GM18507 (cell line): ENCODE measurements at regions not wholly inside any gene's neighbourhood (a gene's known extent, or its start where the extent isn't known, plus 50 kb on each side); places are given as distances from the start of the nearest gene placed in this dataset.
"Not testable (repeated sequence)": the region's sequence is repeated elsewhere in the genome, so short reads cannot be mapped to it uniquely, and the experiment has no call there.

Source experiments
- DNase-seq: peaks from one replicate; pipeline ENCODE4 v3.0.0; 2011; ENCODE audit warnings: low read depth; ENCODE audit not compliant: insufficient read length; ENCODE audit errors: extremely low spot score
- FAIRE-seq: peaks from 2 replicates; lab custom pipeline; 2011; peaks lifted over from hg19 to GRCh38; lab: Jason Lieb, UNC

DNA sequence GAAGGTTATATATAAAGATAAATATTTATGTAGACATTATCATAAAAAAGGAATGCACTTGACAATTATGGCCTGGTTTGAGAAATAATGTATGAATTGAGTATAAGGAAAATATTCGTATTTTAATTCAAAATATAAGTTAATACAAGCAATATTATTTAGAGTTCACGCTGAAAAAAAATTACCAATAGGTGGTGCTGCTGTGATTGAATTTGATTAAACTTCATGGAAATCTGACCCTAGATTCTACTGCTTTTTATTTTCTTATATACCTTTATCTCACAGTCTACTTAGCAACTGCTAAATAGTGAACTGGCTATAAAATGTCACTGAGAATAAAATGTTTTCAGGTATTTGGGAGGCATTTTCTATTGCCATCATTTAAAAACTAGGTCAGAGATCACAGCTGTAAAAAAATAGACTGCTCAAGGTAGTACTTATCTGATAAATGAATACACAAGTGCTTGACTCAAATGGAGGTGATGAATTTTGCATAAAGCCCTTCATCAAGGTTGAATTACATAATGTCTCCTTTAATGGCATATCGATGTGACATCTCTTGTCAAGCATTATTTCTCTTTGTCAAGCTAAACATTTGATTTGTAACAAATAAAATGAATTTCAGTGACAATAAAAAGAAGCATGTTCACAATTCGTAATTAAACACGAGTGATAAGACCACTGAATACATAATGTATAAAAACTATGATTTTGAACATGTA is 1638.8 kb upstream of the PCDH7 start:
- no peak for DNase-seq

DNA sequence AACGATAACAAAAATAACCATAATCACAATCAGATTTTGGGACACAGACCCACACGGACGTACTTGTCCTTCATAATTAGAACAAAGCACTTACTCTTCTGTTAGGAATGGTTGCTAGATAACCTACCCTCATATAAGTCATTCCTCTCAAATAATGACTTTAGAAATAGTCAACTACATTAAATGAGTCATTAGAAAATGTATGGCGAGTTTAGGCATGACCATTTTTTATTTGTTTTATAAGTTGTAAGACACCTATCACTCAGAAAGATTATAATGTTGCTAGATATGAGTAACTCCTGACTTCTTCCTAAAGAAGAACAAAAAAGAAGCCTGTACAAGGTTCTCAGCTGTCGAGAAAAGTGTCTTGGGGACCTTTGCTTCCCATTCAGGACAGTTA is 1637.5 kb upstream of the PCDH7 start:
- DNase-seq (no peak), FAIRE-seq (no peak)

More for the DNA sequence above, 1638.8 kb upstream of the PCDH7 start:
- FAIRE-seq, result no peak

DNA sequence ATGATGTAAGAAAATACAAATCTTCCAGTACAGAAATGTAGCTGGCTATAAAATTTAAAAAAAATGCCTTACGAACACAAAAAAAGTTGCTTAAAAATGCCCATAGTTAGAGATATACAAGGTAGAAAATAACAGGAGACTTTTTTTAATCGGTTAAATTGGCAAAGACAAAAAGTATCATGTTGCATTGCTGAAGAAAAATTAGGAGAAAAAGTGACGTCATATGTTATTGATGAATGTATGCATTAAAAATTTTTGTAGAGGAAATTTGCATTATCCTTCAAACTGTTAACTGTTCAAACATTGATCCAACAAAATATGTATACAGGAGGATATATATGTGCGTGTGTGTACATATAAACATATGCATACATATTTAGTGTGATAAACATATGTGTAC is 1634.4 kb upstream of the PCDH7 start:
- DNase-seq, result no peak
- no peak for FAIRE-seq

DNA sequence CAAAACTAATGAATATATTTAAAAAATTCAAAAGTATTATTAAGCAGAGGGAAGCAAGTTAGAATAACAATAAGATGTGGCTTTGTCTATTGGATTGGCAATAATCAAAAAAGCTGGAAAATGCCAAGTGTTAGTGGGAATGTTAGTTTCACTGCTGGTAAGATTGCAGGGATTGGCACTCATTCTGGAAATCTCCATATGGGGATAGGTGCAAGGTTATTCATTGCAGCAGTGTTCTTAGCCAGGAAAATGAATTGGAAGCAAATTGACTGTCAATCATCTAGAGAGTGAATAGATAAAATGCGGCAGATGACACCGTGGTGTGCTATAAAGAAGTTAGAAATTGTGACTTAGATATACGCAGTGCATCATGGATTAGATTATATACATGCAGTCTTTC is 1615.5 kb upstream of the PCDH7 start:
- DNase-seq (no peak), FAIRE-seq (no peak)

DNA sequence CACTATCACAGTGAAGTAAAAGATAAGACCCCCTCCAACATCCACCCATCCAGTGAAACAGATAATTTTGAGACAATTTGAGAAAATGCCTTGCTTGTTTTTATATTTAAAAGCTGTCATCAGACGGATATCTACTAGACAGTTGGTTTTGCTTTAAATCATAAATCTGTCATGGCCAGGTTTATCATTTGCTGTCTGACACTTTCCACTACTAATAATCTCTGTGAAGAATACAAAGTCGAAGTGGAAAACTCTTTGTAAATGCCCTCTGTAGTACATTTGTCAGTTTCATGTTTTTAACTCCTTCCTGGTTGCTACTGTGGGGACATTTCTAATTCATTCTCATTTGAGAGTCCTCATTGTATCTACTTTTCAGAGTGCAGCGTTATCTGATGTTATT is 1606.2 kb upstream of the PCDH7 start:
- FAIRE-seq (no peak), DNase-seq (no peak)

DNA sequence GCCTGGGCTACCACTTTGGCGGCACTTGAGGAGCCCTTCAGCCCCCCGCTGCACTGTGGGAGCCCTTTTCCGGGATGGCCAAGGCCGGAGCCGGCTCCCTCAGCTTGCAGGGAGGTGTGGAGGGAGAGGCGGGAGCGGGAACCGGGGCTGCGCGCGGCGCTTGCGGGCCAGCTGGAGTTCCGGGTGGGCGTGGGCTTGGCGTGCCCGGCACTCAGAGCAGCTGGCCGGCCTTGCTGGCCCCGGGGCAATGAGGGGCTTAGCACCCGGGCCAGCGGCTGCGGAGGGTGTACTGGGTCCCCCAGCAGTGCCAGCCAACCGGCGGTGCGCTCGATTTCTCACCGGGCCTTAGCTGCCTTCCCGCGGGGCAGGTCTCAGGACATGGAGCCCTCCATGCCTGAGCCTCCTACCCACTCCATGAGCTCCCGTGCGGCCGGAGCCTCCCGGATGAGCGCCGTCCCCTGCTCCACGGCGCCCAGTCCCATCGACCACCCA is 1602.9 kb upstream of the PCDH7 start:
- not testable (repeated sequence) for FAIRE-seq

DNA sequence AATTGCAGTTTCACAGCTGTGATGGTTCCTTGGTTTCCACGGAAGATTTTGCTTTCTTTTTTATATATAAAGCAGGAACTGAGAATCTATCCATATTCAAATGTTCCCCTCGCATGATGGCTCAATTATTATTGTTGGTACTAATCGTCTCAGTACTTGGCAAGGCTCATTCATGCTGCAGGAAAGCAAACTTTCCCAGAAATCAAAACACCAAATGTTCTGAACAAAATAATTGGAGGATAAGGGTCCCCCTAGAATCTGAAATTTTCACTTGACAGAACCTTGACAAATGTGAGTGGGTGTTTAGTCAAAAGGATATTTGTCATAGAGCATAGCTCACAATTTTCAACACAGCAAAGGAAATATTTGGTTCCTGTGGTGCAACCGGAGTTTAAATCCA is 1598.6 kb upstream of the PCDH7 start:
- DNase-seq (no peak), FAIRE-seq (no peak)

More for the DNA sequence above, 1602.9 kb upstream of the PCDH7 start:
- not testable (repeated sequence) for DNase-seq

DNA sequence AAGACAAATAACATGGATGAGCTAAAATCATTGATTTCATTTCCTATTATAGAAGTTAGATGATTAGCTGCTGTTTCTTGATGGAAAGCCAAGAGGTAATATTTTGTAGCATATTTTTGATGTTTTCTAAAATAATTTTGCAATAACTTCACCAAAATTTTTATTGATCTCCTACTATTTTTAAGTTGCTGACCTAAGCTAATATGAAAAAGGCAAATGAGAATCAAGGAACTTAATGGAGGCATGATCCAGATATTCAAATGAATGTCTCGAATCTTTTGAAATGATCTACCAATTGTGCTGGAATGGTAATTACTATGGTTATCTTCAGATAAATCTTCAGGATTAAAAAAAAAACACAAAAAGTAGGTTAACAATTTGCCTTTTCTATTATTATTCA is 1591.4 kb upstream of the PCDH7 start:
- DNase-seq (no peak), FAIRE-seq (no peak)

DNA sequence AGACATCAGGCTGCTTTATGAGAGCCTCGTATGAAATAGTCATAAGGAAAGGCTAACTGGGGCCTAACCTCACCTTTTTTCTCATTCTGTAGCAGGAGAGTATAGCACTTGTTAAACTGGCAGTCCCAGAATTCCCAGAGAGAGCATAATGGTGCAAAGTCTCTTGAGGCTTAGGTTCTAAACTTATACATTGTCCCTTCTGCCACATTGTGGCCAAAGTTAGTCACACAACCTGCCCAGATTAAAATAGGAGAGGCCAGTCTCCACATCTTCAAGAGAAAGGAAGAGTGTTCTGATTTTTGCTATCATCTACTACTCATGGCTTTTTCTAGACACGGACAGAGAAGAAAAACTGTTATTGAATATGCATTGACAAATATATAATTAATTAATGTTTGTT is 1588.9 kb upstream of the PCDH7 start:
- FAIRE-seq (no peak), DNase-seq (no peak)

DNA sequence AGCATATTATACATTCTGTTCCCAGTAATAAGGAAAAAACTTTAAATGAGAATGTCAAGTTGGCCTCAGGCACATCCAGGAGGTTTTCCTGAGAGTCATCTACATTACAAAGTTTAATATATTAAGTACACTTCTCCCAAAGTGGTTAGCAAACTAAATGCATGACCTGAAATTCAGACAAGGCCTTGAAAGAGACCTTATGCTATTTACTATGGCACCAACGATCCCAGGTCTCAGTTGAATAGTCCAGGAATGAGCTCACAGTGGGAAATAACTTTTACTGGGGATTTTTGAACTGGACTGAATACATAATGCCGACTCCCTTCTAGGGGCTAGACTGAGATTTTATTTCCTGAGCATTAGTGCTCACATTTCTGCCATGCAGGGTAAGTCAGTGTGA is 1577.5 kb upstream of the PCDH7 start:
- no peak for FAIRE-seq
- no peak for DNase-seq

DNA sequence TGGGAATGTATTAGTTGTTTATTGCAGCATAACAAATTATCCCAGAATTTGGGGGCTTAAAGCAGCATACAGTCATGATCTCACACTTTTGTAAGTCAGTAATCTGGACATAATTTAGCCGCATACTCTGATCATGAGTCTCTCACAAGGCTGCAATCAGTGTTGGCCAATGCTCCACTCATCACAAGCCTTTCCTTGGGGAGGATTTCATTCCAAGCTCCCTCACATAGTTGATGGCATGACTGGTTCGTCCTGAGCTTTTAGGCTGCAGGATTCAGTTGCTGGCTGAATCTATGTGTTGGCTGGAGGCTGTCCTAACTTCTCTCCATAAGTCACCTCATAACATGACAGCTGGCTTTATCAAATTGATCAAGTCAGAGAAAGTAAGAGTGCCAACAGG is 1568.6 kb upstream of the PCDH7 start:
- FAIRE-seq (no peak), DNase-seq (no peak)

DNA sequence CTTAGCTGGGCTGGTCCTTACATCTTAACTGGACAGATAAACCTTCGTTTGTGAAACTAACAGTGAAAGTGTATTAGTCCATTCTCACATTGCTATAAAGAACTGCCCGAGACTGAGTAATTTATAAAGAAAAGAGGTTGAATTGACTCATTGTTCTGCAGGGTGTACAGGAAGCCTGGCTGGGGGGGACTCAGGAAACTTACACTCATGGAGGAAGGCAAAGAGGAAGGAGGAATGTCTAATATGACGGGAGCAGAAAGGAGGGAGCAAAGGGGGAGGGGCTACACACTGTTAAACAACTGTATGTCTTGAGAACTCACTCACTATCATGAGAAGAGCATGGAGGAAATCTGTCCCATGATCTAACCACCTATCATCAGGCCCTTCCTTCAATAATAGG is 1566.5 kb upstream of the PCDH7 start:
- FAIRE-seq, result no peak
- no peak for DNase-seq

DNA sequence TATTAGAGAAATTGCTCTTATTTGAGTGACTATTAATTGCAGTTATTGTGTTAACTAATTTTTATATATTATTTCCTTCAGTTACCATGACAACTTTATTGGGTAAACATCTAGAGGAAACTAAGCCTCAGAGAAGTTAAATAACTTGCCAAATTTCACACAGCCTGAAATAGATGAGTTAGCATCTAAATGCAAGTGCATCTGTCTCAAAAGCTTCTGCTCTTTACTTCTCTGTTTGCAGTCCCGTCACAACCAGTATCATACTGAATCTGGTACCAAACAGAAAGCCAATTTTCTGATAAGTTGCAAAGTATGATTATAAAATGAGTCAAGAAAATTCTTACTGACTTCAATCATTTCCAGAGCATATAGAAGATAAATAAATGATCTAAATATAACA is 1544.9 kb upstream of the PCDH7 start:
- no peak for FAIRE-seq
- DNase-seq, result no peak

DNA sequence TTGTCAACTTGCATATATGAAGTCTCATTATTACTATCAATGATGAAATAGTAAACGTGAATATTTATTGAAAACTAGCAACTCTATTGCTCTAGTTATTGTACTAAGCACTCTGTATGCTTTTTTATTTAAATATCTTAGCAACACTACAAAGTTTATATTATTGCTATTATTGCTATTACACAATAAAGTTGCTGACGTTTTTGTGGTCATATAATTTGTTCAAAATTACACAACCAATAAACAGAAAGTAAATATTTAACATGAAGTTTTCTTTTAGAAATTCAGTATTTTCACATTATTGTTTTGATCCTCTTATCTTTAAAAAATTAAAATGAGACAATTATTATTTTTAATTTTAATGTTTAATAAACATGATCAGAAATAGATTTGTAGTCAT is 1521.1 kb upstream of the PCDH7 start:
- DNase-seq (no peak), FAIRE-seq (no peak)

DNA sequence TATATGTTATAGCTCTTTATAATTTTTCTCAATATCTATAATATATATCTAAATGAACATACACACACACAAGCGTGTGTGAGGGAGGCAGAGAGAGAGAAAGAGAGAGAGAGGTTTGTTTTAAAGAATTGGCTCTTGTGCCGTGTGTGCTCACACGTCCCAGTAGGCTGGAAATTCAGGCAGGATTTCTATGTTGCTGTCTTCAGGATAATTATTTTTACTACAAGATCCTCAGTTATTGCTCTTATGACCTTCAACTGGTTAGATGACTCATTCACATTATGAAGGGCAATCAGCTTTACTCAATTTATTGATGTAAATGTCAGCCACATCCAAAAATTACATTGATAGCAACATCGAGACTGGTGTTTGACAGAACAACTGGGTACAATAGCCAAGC is 1520.7 kb upstream of the PCDH7 start:
- FAIRE-seq, result no peak
- DNase-seq, result no peak

DNA sequence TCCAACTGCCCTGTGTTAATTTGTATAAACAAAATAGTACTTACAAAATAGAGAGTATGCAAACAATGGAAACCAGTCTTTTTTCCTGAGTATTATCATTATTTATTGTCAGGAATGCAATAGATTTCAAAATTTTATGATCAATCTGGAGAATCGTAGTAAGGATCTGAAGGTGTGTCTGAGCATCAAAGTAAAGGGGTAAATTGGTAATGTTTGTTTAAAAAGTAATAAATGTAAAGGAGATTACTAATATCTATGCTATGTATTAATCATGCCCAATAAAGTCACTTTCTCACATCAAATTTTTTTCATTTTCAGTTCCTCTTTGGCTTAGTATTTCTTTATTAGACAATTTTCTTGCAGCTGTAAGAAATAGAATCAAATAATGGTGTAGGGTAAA is 1507.1 kb upstream of the PCDH7 start:
- DNase-seq (no peak), FAIRE-seq (no peak)

DNA sequence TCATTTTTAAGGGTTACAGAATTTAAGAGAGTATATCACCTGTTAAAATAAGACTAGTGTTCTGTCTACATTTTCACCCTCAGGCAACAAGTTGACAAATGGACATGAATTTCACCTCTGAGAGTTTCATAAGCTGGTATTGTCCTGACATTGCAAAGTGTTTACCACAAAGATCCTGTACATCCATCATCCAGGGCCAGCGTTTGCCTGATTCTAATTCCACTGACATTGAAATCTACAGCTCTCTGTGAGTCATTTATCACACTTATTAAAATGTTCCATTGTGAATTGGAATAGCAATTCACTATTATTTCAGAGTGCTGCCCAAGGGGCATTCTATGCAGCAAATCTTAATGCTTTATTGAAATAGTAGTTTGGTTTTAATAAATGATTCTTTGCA is 1499.4 kb upstream of the PCDH7 start:
- no peak for FAIRE-seq
- DNase-seq, result no peak

DNA sequence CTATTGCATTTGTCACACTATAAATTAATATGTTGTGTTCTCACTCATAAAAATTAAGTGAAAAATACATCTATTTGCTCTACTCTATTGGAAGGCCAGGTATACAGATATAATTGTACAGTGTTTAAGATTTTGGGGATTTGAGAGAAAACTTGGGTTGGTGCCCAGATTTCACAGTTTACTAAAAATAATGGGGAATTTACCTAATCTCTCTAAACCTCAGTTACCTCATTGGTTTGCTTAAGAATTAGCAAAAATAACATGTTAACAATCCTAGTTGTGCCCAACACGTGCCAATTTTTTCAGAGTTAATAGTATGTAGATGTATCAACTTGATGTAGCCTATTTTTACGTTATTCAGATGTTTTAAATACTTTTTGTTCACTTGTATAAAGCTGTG is 1495.3 kb upstream of the PCDH7 start:
- no peak for DNase-seq
- no peak for FAIRE-seq

DNA sequence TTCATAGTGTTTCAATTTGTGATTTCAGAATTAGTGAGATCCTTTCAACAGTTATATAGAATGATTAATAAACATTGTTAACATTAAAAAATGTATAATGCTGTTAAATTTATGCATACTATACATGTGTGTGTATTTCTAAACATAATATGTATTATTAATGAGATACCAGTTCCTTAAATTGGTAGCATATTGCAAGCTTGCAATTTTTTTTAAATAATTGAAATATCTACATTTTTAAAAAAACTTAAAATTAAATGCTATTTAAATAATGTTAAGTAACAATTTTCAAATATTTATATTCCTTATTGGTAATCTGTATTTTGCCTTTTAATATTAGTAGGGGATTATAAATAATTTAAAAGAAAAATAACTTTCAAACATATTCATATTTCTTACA is 1479.5 kb upstream of the PCDH7 start:
- no peak for DNase-seq
- no peak for FAIRE-seq

DNA sequence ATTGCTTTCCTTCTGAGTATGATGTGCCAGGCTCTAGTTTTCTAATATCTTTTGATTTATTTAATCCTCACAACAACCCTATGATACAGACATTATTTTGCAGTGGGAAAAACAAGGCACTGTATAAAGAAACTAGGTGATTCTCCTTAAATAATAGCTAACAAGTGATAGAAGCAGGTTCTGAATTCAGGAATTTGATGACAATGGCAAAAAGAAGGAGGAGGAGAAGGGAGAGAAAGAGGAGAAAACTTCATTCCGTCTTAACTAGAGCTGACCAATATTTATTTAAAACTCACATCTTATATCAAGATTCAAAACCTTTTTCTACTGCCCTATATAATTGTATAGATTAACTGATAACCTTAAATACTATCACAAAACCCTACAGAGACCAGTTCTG is 1477.1 kb upstream of the PCDH7 start:
- FAIRE-seq (no peak), DNase-seq (no peak)

DNA sequence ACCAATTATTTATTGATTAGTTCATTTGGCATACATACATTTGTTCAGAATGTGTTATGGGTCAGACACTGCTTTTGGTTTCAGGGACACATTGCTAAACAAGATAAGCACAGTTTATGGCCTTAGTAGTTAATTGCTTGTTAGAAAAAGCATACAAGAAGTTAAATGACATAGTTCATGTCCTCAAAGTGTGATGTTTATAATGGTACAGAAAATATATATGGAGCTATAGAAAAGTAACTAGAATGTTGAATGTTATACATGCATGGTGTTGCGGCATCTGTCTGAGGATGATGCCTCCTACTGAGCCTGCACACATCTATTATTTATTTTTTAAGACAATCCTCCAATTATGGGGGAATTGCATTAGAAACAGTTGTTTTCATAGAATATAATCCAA is 1476.3 kb upstream of the PCDH7 start:
- no peak for DNase-seq
- FAIRE-seq, result no peak

DNA sequence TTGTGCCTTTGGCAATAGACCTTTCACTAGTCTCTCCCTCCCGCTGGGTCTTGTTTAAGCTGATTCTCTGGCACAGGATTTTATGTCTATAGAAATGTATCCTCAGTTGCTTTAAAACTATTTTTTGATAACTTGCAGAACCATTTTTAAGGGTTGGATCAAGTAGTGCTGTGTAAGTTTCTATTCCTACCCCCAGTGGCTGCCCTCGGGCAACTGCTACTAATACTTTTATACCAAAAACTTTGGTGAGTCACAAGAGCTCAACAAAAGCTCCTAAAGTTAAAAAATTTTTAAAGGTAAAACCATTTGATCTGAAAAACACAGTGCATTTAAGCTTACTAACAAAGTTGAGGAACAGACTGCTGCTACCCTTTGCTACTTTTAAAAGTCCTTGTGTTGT is 1460.6 kb upstream of the PCDH7 start:
- no peak for FAIRE-seq
- DNase-seq, result no peak
